ENCODE measurements at regions not wholly inside any gene's neighbourhood (a gene's known extent, or its start where the extent isn't known, plus 50 kb on each side); places are given as distances from the start of the nearest gene placed in this dataset.

- TF ChIP-seq CTCF (IDR thresholded peaks at IDR 0.05; ENCODE audit: extremely low read depth, insufficient read depth, missing control alignments): peak; percentile 32
- in situ Hi-C loops (cut with MboI; ENCODE audit: low pct_unique_long_range_greater_than_20kb, low sequenced_read_pairs, unreplicated experiment): no loop called here
- DNase-seq (ENCODE audit: low spot score): peak; percentile 19
These were observed 77.6 kb upstream of the IGLL5 start for GRCh38 chr22:22810018-22810427.

- no peak for TF ChIP-seq CTCF (IDR thresholded peaks at IDR 0.05; ENCODE audit: extremely low read depth, insufficient read depth, missing control alignments)
- in situ Hi-C loops (cut with MboI; ENCODE audit: low pct_unique_long_range_greater_than_20kb, low sequenced_read_pairs, unreplicated experiment): no loop called here
- no peak for DNase-seq (ENCODE audit: low spot score)
These were observed 77.1 kb upstream of the IGLL5 start for GRCh38 chr22:22810471-22810870.

GRCh38 chr22:22811016-22812009 lies 76.3 kb upstream of the IGLL5 start:
- TF ChIP-seq CTCF (IDR thresholded peaks at IDR 0.05; ENCODE audit: extremely low read depth, insufficient read depth, missing control alignments): no peak
- in situ Hi-C loops (cut with MboI; ENCODE audit: low pct_unique_long_range_greater_than_20kb, low sequenced_read_pairs, unreplicated experiment): no loop called here
- DNase-seq (ENCODE audit: low spot score): no peak

- no peak for DNase-seq (ENCODE audit: low spot score)
- in situ Hi-C loops (cut with MboI; ENCODE audit: low pct_unique_long_range_greater_than_20kb, low sequenced_read_pairs, unreplicated experiment): no loop called here
- TF ChIP-seq CTCF (IDR thresholded peaks at IDR 0.05; ENCODE audit: extremely low read depth, insufficient read depth, missing control alignments): no peak
These were observed 75.3 kb upstream of the IGLL5 start for GRCh38 chr22:22812031-22812905.

- TF ChIP-seq CTCF (IDR thresholded peaks at IDR 0.05; ENCODE audit: extremely low read depth, insufficient read depth, missing control alignments): no peak
- in situ Hi-C loops (cut with MboI; ENCODE audit: low pct_unique_long_range_greater_than_20kb, low sequenced_read_pairs, unreplicated experiment): no loop called here
- no peak for DNase-seq (ENCODE audit: low spot score)
These were observed 74.2 kb upstream of the IGLL5 start for GRCh38 chr22:22813126-22814075.
